GM03348 (cell line): ENCODE measurements at regions not wholly inside any gene's neighbourhood (a gene's known extent, or its start where the extent isn't known, plus 50 kb on each side); places are given as distances from the start of the nearest gene placed in this dataset.
"Not testable (repeated sequence)": the region's sequence is repeated elsewhere in the genome, so short reads cannot be mapped to it uniquely, and the experiment has no call there.

Experiments used
- DNase-seq: peaks from one replicate; pipeline ENCODE4 v3.0.0; 2012; ENCODE audit warnings: low spot score

DNA sequence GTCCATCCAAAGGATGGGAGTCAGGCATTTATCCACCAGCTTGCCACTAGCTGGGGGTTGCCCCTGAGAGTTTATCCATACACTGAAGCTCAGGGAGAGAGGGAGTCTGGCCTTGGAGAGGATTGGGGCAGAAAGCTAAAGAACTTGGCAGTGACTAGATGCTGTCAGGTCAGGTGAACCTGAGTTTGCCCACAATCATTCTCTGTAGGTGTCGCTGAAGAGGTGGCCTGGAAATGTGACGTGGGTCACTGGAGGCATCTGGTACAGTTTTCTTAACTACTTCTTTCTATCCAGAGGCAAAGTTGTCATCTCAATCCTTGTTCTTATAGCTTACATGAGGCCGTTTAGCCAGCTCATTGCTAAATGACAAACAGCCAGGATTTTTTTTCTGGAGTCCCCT is 298.0 kb upstream of the CTNNB1 start:
- DNase-seq, result no peak

- DNase-seq, result no peak
Measured at GRCh38 chr3:40901796-40902195, 297.5 kb upstream of the CTNNB1 start.

DNA sequence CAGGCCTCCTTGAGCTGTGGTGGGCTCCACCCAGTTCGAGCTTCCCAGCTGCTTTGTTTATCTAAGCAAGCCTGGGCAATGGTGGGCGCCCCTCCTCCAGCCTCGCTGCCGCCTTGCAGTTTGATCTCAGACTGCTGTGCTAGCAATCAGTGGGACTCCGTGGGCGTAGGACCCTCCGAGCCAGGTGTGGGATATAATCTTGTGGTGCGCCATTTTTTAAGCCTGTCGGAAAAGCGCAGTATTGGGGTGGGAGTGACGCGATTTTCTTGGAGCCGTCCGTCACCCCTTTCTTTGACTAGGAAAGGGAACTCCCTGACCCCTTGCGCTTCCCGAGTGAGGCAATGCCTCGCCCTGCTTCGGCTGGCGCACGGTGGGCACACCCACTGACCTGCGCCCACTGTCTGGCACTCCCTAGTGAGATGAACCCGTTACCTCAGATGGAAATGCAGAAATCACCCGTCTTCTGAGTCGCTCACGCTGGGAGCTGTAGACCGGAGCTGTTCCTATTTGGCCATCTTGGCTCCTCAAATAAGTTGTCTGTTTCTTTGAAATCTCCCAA is 291.3 kb upstream of the CTNNB1 start:
- DNase-seq, result not testable (repeated sequence)

- no peak for DNase-seq
Measured at GRCh38 chr3:40908612-40909011, 290.7 kb upstream of the CTNNB1 start.

GRCh38 chr3:40911264-40911663 is 288.0 kb upstream of the CTNNB1 start:
- no peak for DNase-seq

DNA sequence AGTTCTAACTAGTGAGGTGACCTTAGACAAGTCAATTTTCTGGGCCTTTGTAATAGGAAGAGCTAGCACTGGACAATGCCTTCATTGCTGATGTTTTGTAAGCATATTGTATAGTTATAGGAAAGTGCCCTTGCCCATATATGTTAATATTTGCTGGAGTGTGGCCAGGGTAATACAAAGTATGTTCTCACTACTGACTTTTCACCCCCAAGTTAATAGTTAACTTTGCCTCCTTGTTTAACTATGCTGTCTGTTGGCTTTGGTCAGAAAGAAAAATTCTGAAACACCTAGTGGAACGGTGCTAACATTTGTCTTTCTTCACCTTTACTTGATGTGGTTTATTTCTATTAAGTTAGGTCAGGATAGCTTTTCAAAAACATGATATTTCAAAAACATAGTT is 287.4 kb upstream of the CTNNB1 start:
- DNase-seq, result no peak

DNA sequence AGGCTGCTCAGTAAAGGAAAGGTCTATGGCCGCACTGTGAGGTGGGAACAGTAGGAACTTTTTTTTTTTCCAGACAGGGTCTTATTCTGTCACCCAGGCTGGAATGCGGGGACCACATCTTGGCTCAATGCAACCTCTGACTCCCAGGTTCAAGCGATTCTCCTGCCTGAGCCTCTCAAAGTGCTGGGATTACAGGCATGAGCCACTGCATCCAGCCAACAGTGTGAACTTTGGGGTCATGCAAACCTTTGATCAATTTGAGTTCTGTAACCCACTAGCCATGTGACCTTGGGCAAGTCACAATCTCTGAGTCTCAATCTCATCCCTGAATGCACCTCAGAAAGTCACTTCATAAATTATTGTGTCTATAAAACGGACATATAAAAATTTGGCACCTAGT is 286.8 kb upstream of the CTNNB1 start:
- DNase-seq, result no peak

- no peak for DNase-seq
Measured at GRCh38 chr3:40913192-40913591, 286.1 kb upstream of the CTNNB1 start.

DNA sequence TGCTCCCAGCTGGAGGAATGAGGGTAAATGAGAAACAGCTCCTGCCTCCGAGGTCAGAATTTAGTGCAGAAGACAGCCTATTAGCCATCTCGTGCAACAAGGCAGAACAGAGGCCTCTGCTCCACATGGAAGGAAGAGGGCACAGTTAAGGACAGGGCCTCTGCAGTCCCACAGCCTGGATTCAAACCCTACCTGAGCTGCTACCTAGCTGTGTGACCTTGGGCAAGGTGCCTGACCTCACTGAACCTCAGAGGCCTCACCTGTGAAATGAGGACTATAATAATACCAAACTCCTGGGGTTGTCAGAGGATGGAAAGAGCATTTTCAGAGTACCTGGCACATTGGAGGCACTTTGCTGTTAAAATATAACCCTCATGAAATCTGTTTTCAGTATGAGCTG is 285.7 kb upstream of the CTNNB1 start:
- DNase-seq, result no peak

DNA sequence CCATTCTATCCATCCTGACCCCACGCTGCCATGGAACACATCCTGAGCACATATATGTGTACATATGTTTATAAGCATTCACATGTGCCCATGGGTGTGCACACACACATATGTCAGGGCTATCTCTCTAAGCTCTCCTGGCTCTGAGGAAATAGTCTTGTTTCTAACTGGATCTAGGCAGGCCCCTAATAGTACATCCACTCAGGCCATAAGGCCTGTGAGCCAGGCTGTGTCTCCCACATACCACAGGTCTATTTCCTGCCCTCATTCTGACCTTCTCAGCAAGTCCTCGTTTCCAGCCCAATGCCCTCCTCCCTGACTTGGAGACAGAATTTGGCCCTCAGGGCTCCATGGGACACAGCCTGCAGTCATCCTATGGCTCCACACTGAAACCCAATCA is 284.8 kb upstream of the CTNNB1 start:
- no peak for DNase-seq

- DNase-seq, result no peak
Measured at GRCh38 chr3:40915346-40915865, 283.9 kb upstream of the CTNNB1 start.

- DNase-seq, result no peak
Measured at GRCh38 chr3:40920041-40920440, 279.3 kb upstream of the CTNNB1 start.

- DNase-seq, result no peak
Measured at GRCh38 chr3:40921251-40921650, 278.1 kb upstream of the CTNNB1 start.

DNA sequence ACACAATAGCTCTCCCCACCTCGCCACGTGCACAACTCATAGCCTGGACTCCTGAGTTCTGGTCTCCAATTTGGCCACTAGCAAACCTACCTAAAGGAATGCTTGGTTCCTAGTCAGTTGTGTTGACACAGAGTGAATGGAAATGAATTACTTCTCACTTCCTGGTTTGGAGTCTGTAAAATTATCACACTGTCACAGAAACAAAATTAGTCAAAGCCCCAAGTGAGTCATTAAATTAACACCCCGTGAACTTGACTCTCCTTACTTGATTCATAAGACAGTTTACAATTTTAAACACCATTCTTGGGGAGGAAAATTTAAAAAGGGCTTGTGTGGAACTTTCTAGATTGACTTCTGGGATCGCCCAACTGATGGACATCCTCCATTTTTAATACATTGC is 276.2 kb upstream of the CTNNB1 start:
- no peak for DNase-seq

DNA sequence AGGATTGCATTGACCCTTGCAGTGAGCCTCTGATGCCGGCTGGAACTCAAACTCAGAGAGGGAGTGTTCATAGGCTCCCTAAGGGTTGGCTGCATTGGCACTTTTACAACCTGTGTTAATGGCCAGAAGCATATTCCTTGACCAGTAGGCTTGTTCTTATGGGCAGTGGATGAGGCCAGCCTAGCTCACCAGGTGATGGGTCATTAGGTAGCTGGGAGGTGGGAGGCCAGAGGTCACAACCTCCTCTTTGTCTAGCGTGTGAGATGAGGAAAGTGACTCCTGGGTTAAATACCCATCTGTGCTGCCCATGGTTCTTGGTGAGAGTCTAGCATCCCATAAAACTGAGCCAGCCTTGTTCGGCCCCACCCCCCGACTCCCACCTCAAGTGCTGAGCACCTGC is 275.7 kb upstream of the CTNNB1 start:
- DNase-seq, result no peak

- DNase-seq, result no peak
Measured at GRCh38 chr3:40924559-40925141, 274.7 kb upstream of the CTNNB1 start.

DNA sequence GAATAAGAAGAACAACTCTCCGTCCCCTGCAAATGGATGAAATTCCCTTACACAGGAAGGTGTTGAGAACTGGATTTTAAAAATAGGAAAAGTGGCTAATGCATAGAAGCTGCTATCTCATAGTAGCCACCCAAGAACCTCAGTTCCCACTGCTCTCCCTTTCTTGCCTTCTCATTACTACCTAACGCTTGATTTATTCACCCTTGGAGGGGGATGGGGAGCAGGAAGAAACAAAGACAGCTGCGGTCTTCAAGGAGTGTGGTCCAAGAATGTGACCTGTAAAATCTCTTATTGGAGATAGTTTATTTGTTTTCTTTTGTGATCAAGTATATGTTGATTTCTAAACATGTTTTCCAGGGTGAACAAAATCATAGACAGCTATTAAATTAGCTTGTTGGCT is 274.1 kb upstream of the CTNNB1 start:
- DNase-seq, result no peak

DNA sequence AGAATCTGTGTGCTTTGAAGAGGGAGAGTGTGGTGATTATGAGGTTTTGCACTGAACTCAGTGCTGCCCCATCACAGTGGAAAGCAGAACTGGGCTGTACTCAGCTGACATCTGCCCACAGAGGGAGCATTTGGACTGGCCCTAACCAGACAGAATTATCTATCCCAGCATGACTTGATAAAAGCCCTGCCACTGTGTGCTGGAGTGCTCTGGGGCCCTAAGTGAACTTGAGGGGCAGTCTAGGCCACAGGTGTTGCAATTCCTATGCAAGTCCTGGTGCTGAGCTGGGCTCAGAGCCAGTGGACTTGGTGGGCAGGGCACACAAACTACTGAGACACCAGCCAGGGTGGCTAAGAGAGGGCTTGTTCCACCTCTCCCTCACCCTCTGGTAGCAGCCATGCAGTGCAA is 269.2 kb upstream of the CTNNB1 start:
- DNase-seq, result no peak

GRCh38 chr3:40930756-40931155 is 268.5 kb upstream of the CTNNB1 start:
- no peak for DNase-seq

DNA sequence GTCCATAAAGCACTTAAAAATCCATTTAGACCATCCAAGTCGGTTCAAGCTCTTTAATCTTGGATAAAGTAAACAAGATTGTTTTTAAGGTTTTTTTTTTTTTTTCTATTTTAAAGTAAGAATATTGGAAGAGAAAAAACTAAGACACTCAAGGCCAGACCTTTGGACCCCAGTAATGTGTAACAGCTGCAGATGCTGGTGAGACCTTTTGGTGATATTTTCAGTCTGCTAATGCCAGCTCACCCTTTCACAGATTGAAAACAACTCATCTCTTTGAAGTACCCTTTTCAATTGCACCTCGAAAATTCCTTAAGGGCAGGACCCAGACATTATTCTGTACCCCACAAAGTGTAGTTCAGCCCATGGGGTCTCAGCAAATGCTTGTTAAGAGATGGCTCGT is 260.7 kb upstream of the CTNNB1 start:
- no peak for DNase-seq

- no peak for DNase-seq
Measured at GRCh38 chr3:40939030-40939740, 260.1 kb upstream of the CTNNB1 start.

- DNase-seq, result no peak
Measured at GRCh38 chr3:40939741-40940130, 259.6 kb upstream of the CTNNB1 start.

DNA sequence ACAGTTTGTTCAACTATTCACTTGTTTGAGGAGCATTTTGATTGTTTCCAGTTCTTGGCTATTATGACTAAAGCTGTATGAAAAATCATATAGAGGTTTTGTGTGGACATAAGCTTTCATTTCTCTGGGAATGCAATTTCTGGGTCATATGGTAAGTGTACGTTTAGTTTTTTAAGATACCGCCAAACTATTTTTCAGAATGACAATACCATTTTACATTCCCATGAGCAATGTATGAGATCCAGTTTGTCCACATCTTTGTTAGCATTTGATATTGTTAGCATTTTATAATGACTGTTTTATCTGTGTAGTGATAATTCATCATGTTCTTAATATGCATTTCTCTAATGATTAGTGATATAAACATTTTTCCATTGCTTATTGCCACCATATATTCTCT is 258.7 kb upstream of the CTNNB1 start:
- no peak for DNase-seq

- DNase-seq, result not testable (repeated sequence)
Measured at GRCh38 chr3:40947022-40947421, 252.3 kb upstream of the CTNNB1 start.
